ENCODE measurements at regions not wholly inside any gene's neighbourhood (a gene's known extent, or its start where the extent isn't known, plus 50 kb on each side); places are given as distances from the start of the nearest gene placed in this dataset.
"Not testable (repeated sequence)": the region's sequence is repeated elsewhere in the genome, so short reads cannot be mapped to it uniquely, and the experiment has no call there.

DNA sequence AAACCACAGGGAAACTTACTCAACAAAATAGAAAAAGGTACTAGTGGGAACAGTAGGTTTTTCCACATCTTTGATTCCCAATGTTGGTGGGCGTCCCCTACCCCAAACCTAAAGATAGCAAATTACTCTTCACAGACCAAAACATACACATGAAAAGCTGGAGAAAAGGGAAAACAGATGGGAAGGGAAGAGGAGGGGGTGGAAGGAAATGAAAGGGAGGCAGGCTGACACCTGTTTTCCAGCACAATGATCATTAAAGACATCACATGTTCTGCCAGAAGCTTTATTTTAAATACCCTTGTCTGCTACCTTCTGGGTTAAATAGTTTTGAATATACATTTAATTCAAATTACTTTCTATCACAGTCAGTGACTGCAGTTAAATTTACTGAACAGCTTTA is 1617.9 kb upstream of the SEL1L start:
- DNase-seq = no peak

DNA sequence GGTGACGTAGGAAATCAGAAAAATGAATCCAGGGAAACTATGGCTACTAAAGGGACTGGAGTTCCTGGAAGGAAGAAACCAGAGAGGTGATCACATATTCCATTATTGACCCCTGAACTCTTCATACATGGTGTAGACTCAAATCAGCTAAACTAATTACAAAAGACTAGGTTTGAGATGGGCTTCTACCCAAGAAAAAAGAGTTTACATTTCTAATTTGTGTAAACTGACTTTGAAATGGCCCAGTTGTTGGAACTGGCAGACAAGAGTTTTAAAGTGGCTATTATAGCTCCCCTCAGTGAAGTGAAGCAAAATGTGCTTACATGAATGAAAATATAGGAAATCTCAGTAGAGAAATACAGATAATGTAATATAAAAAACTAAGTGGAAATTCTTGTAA is 1619.4 kb upstream of the SEL1L start:
- no peak for DNase-seq

DNA sequence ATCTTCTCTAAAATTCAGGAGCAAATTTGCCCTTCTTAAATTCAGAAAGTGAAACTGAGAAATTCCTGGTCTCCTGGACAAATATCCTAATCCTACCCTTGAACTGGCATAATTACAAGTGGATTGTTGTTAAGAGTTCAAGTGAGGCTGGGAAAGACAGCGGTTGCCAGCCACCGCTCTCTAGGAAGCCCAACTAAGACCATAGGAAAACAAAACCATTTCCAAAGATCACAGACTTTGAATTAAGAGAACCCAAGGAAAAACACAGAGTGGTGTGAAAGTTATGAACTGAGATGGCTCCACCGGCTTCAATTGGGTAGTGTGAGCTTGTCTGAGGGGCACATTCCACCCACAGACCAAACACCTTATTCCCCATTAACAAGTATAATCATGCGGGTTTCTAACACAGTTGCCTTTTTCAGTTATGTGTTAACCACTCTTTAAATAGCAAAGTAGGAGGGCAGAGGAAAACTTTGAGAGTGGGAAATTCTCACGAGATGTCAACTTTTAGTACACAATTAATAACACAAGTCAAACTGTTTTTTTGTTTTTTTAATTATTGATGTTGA is 1628.8 kb upstream of the SEL1L start:
- DNase-seq = no peak

DNA sequence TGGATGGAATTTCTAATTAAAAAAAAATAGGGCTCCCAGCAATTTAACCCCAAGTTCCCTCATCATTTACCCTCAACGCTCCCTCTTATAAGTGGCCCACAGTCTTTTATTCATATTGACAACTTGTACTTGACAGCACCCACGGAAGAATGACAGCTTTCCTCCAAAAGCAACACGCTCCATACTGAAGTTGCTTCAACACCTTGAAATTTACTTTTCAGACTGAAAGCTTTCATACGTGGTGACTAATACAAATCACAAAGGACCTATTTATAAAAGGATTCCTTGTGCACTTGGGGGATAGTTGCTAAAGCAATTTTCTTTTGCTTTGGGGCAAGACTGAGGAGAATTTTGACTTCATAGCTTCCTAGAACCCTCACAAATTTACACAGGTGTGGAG is 1629.4 kb upstream of the SEL1L start:
- no peak for DNase-seq

DNA sequence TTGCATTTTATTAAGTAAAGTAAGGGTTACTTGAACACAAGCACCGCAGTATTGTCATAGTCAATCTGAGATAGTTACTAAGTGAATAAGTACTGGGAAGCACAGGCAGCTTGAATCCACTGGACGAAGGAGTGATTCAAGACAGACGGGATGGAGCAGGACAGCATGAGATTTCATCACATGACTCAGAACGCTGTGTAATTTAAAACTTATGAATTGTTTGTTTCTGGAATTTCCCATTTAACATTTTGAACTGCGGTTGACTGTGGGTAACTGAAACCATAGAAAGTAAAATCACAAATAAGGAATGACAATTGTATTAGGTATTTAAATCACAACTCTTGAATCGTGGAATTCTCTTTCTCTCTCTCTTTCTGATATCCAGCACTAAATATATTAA is 1630.4 kb upstream of the SEL1L start:
- no peak for DNase-seq

DNA sequence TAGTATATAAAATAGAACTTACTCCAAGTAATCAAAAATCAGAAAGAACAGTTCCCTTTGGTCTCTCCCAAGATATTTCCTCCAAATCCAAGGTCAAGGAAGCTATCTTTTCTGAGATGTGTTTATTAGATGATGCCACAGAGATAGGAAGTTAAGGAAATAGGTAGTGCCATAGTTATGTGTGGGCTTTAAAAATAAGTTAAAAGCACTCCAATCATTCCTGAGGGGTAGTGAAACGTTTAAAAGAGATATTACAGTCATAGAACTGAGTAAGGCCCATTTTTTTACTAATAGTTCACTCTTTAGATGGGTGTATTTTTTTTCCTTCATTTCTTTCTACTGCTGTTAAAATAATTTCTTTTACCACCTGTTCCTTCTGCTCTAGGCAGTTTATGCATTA is 1630.9 kb upstream of the SEL1L start:
- DNase-seq = no peak

DNA sequence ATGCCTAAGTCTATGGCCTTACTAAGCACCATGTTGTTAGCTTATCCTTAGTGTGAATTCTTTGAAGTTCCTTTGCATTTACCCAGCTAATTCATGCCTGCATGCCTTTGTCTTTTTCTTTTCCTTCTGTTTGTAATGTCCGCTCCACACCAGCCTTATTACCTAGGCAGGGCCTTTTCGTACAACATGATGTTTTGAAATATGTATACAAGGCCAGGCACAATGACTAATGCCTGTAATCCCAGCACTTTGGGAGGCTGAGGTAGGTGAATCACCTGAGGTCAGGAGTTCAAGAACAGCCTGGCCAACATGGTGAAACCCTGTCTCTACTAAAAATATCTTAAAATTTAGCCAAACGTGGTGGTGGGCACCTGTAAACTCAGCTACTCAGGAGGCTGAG is 1636.5 kb upstream of the SEL1L start:
- DNase-seq = no peak

DNA sequence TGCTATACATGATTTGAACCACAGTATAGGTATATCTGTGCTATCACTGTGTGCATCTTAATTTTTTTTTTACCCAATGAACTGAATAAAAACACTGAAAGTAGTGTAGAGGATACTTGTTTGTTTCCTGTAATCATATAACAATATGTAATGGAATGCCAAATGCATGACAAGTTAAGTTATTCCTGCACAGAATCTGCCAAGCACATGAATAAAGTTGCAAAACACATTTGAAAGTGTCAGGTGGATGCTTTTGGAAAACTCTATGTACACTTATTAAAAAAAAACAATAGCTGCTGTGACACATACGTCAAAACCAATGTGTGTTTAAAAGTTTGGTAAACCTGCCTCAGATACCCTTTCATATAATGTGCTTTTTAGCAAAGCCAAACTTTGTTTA is 1638.1 kb upstream of the SEL1L start:
- DNase-seq = no peak

DNA sequence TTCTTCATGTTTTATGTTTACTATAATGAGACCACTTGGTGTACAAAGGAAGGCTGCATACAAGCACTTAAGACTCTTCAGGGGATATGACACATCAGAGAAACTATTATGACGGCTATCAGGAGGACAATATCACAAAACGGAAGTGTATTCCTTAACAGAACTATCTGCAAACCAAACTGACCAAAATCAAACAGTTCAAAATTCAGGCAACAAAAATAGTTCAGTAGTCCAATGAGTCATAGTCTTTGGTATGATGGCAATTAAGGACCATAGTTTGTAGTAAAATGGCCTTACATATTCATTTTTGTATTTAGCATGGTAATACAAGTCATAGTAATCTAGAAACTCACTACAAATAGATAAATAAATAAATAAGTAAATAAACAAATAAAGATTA is 1638.7 kb upstream of the SEL1L start:
- no peak for DNase-seq

DNA sequence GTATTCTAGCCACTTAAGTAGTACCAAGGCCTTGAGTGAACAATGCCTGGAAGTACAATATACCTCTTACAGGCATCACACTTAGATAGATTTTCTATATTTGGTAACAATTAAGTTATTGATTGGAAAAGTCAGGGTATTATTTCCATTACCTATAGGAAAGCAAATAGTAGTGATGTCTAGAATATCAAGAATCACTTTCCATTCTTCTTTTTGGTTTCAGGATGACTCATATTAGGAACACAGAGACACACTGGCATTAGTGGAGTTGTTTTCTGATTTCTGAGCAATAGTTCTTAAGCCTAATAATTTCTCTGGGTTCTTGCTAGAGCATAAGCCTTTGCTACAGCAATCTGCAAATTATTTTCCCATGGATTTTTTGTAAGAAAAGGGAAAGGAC is 1640.0 kb upstream of the SEL1L start:
- no peak for DNase-seq

DNA sequence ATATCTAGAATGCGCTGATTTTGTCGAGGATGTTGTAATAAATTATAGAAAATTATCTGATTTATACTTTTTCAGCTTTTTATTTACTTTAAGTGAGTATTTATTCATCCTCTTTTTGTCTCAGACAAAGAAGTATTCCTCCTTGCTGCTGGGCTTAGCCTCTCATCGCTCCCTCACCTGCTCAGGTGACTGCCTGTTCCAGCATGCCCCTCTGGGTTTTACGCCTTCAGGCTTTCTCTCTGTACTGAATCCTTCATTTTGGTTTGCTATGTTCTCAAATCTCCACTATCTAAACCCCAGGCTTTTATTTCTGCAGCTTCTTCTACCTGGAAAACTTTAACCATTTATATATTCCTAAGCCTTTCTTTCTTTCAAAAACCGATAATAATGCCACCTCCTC is 1650.9 kb upstream of the SEL1L start:
- DNase-seq = no peak

DNA sequence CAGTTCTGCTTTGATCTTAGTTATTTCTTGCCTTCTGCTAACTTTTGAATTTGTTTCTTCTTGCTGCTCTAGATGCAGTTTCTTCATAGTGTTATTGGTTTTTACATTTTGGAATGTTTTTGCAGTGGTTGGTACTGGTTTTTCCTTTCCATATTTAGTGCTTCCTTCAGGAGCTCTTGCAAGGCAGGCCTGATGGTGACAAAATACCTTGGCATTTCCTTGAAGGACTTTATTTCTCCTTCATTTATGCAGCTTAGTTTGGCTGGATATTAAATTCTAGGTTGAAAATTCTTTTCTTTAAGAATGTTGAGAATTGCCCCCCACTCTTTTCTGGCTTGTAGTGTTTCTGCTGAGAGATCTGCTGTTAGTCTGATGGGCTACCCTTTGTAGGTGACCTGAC is 1654.7 kb upstream of the SEL1L start:
- DNase-seq = not testable (repeated sequence)

DNA sequence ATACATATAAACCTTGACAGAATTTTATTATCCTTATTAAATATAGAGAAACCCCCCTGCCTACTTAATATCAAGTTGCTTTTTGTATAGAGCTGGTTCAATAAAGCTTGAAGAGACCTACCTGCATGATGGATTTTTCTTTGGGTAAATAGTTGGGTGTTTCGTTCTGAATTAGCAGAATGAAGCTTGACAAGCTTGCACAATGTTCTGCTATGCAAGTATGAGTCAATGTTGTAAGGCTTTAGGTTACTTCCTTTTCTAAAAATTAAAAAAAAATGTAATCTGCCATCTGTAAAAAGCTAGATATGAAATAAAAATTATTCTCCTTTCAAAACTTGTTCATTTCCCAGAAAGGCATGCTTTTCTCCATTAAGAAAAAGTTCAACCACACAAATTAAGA is 1662.6 kb upstream of the SEL1L start:
- DNase-seq = no peak

DNA sequence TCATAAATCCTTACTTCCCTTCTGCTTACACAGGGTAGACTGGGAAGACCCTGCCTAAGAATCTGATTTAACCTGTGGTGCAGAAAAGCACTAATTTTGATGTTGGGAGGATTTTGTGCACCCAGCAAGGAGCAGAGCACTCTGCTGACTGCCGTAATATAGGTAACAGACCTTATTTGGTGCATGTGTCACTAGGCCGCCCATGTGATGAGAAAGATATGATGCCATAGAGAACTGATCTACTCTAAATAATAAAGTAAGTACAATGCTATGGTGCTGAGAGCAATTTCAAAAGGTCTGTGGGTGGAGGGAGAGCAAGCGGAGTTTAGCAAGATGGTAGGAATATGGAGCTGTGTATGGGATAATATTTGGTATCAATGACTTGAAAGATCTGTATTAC is 1663.6 kb upstream of the SEL1L start:
- DNase-seq = no peak

DNA sequence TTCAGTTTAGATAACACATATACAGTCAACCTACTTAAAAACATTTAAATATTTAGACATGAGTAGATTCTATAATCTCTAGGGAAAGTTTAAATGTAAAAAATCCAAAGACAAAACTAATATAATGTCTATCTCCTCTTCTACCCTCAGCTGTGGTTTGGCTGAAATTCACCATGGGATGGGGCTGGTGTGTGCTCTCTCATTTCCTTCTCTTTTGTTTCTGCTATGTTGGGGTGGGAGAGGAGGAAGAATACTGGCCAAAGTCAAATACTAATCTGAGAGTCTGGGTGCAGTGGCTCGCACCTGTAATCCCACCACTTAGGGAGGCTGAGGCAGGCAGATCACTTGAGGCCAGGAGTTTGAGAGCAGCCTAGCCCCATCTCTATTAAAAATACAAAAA is 1673.9 kb upstream of the SEL1L start:
- DNase-seq = no peak

DNA sequence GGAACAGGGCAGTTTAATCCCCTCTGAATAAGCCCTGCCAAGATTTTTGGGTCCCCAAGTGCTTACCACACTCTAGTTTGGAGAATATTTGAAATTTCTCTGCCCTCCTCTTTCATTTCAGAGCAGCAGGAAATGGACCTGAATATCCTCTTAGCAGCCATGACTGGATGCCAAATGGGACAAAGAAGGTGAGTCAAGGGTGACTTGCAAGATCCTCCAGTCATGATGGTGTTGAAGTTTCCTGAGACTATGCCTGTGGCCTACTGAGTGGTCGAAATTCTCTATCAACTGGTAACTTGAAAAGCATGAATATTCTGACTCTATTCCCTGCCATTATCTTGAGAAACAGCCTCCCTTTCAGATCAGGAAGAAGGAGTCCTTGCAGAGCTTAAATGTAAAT is 1674.7 kb upstream of the SEL1L start:
- no peak for DNase-seq

DNA sequence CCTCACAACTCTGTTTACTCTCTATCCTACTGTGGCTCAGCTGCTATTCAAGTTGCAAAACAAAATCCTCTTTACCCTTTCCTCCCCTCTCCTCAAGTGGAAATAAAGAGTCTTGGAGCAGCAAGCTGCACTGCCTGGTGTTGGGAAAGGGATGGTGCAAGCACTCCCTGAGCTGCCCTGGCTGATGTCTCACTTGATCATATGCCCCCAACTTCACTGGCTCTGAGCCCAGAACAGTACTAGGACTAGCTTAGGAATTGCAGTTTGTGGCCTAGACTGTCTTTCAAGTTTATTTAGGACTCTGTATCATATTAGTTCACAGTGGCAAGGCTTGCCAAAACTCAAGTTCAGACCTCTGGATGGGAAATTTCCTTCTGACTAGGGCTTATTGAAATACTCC is 1683.8 kb upstream of the SEL1L start:
- no peak for DNase-seq

DNA sequence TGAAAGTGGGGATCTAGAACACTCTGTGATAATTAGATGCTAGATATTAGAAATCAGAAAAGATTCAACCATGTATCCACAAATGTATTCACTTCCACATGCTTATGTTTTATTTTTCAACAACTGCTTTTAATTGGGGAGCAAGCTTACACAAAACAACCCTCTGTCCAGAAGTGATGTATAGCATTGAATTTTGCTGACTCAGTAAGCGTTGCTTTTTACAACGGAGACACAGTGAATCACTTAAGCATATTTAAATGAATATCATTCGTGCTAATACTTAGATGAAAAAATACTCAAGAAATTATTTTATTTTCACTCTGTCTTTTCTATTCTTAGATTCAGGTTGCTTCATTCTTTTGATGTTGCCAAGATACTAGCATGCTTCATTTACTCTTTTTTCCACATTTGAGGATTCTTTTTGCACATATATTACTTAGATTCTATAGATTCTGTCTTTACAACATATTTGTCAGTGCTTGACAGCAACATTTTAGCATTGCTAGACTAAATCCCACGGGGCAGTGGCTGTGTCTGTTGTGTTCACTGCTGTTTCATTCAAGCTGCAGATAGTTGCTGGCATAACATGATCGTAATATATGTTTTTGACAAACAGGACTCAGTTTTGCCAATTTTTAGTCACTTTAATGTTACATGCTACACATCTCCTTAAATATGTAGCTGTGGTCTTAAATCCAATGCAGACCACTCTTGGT is 1714.4 kb upstream of the SEL1L start:
- DNase-seq = no peak

DNA sequence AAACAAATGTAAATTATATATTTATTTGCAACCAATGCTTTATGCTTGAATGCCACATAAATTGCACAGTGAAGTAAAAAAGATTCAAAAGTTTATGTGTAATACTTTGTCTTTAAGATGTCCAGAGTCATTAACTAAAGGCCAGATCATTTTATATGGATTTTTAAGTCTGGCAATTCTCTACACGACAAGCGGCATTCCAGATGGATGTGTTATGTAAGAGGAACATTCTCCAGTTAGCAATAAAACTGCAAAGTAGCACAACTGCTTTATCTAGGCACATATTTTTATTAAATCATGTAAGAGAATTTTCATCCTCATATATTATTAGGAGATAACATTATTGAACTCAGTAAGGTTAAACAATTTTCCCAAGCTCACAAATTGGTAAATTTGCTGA is 1717.7 kb upstream of the SEL1L start:
- no peak for DNase-seq

DNA sequence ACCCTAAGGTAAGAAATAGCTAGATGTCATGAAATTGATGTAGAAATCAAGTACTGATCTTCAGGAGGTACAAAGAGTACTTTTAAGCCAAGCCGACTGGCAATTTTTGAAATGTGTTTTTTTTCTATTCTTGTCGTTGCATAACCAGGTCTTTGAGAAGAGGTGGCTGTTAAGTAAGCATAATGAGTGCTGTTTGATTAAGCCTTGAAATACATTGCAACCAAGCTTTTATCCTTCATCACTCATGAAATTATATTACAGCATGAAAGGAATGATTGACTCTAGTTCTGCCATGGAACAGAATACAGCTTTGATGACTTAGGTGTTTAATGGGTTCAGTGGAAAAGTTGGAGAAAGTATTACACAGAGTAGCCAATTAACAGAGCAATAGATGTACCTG is 1720.2 kb upstream of the SEL1L start:
- DNase-seq = no peak

DNA sequence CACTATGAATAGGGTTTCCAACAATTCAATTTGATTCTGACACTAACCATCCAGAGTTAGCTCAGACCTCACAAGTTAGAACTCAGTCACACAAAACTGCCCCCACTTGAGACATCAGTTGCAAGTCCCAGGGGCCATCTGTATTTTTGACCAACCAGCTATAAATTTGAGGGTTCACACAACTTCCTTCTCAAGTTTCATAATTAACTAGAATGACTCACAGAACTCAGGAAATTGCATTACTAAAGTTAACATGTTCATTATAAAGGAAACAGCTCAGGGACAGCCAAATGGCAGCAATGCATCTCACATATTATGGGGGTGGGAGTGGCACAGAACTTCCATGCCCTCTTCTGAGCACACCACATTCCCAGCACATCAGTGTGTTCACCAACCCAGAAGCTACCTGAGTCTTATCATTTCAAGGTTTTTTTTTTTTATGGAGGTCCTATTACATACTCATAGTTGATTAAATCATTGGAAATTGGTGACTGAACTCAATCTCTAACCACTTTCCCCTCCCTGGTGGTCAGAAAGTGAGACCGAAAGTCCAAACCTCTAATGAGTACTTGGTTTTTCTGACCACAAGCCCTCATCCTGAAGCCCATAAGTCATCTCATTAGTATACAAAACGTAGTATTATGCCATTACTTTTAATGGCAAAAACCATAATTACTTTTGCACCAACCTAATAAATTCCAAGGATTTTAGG is 1721.5 kb upstream of the SEL1L start:
- no peak for DNase-seq

DNA sequence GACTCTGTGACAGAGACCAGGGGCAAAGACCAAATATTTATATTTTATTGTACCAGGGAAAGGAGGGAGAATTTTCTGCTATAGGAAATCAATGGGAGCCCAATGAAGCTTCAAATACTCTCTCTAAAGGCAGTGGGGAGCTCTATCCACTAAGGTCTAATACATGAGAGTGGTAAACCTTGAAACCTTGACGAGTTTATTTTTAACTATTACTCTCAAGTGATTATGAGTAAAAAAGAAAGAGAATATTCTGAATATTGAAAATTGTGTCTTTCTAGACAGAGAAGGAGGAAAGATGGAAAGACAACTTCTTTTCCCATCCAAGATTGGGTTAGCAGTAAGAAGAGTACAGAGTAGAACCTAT is 1722.1 kb upstream of the SEL1L start:
- DNase-seq = no peak

DNA sequence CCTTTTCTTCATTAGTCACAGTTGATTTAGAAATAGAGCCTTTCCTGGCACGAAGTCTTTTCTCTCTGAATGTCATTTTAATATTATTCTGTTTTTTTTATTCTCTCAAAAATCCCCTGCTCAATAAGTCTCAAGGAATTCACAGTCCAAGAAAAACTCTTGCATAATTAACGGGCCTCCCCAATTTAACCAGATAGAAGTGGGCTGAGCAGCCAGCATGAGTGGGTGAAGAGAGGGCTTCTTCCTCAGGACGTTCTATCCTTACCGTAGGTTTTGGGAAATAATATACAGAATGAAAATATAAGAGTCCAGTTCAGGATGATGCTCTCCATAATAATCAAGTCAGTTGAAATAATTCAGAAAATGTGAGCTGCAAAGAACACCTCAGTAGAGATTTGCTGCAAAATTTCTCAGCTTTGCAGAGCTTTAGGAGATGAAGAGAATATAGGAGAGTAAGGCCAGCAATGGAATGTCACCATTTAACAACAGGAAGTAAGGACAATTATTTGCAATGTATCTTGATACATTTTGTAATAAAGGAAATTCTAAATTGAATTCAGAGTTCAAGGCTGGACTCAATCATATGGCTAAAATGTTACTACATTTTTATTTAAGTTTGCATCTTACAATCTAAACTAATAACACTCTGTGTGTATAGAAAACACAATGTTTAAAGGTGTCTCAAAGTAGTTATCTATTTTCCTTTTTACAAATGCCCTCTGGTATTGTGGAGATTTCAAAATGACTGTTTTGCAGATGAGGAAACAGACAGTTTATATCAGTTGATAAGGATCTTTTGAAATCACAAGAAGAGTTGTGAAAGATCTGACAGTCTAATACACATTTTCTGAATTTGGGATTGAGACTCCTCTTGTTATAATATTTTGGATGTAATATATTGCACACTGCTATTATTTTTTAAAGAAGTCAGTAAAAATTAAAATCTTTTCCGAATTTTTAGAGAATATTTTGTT is 1724.1 kb upstream of the SEL1L start:
- no peak for DNase-seq

DNA sequence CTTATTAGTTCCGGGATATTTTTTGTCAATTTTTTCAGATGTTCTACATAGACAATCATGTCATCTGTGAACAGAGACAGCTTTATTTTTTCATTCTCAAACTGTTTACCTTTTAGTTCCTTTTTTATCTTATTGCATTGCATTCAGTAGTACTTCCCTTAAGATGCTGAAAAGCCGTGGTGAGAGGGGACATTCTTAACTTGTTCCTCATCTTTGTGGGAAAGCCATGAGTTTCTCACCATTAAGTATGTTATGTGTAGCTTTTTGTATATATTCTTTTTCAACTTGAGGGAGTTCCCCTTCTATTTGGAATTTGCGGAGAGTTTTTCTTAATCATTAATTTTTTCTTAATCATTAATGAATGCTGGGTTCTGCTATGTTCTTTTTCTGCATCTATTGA is 1727.1 kb upstream of the SEL1L start:
- no peak for DNase-seq
